IPS-NIHi11 (cell line): ENCODE measurements at regions not wholly inside any gene's neighbourhood (a gene's known extent, or its start where the extent isn't known, plus 50 kb on each side); places are given as distances from the start of the nearest gene placed in this dataset.

Experiments
- DNase-seq: peaks from one replicate; pipeline ENCODE4 v3.0.0; 2012; ENCODE audit warnings: mixed read lengths, low spot score

GRCh38 chr6:19268117-19268516, 569.1 kb upstream of the ID4 start:
- DNase-seq: no peak

DNA sequence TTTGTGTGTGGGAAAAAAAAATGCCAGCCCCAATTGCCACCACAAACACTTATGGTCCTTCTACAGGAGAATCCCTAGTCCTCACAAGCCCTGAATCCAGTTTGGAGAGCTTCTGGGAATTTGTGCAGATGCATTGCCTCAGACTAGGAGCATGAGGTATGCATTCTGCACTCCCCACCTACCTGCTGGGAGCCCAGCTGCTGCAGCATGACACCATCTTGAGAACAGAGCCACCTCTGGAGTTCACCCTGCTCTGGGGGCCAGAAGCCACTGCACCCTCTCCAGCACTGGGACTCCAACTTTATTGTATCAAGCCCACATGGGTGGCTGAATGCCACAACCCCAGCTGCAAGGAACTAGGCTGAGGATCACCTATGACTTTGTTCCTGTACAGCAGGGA, 568.5 kb upstream of the ID4 start:
- DNase-seq: no peak

DNA sequence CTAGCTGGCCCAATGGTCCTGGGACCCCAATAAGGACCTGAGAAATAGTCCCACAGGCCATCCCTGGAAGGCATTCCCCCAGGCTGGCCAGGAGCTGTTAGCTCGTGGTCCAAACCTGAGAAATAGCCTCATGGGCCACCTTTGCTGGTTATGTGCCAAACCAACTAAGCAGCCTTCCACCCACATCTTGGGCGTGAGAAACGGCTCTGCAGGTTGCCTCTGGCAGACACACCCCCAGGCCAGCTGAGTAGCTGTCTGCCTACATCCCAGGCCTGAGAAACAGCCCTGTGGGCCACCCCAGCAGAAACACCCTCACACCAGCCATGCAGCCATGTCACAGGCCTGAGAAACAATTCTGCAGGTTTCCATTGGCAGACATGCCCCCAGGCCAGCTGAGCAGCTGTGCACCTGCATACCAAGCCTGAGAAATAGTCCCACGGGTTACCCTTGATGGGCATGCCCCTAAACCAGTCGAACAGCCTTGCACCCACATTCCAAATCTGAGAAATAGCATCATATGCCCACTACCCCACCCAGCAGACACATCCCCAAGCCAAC, 567.8 kb upstream of the ID4 start:
- DNase-seq: no peak

- DNase-seq: no peak
Observed at GRCh38 chr6:19270616-19271015, 566.6 kb upstream of the ID4 start.

DNA sequence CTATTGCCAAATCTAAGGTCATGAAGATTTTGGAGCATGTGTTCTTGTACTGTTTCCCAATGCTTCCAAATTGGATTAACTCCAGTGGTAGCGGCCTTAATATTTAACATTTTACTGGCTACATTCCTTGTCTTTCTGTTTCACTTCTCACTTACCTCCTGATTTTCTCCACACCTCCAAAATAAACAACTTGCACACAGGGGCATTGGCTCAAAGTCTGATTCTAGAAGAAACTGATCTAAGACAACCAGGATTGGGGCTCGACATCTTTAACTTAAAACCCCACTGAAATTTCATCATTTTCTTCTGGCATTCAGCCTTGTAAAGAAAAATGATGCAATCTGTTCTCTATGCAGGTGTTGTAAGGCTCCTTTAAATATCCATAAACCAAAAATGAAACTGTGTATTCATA, 557.9 kb upstream of the ID4 start:
- no peak for DNase-seq

- DNase-seq: no peak
Observed at GRCh38 chr6:19287928-19288327, 549.2 kb upstream of the ID4 start.

GRCh38 chr6:19289457-19289856, 547.7 kb upstream of the ID4 start:
- no peak for DNase-seq

DNA sequence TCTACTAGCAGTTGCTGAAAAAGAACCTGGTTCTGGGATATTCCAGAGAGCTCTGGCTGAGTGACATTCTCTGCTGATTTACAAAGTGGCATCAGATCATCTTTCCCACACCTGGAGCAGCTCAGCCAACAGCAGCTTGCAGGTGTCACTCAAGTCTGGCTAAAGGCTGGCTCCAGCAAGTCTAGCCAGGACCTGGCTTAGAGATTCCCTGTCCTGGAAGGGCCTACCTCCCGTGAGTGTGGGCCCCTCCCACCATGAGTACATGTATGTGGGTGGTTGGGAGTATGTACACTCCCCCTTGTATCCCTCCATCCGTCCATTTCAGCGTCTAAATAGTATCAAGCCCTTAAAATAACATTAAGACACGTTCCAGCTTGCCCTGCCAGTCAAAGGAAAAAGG, 539.3 kb upstream of the ID4 start:
- DNase-seq: peak; percentile 50

DNA sequence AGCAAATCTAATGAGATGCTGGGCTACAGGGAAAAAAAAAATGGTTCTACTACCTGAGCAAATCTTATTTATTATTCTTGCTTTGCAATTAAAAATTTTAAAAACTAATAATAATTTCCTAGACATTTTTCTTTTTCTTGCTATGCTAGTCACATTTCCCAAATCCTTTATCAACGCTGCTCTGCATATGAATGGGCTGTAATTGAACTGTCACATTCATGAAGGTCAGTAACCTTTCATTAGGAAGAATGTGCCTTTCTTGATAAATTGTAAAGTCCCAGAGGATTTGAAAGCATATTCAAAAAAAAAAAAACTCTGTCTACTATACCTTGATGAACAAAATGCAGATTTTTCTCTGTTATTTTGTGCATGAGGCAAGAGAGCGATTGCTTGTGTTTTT, 538.7 kb upstream of the ID4 start:
- no peak for DNase-seq

- no peak for DNase-seq
Observed at GRCh38 chr6:19299129-19299528, 538.0 kb upstream of the ID4 start.

- peak; percentile 46 for DNase-seq
Observed at GRCh38 chr6:19301980-19302379, 535.2 kb upstream of the ID4 start.

GRCh38 chr6:19303383-19303782, 533.8 kb upstream of the ID4 start:
- no peak for DNase-seq

DNA sequence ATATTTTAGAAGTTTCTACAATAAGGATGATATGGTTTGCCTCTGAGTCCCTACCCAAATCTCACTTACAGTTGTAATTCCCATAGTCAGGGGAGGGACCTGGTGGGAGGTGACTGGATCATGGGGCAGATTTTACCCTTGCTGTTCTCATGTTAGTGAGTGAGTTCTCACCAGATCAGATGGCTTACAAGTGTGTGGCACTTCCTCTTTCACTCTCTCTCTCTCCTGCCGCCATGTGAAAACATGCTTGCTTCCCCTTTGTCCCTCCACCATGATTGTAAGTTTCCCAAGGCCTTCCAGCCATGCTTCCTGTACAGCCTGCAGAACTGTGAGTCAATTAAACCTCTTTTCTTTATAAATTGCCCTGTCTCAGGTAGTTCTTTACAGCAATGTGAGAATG, 527.5 kb upstream of the ID4 start:
- no peak for DNase-seq

GRCh38 chr6:19311786-19312185, 525.4 kb upstream of the ID4 start:
- DNase-seq: no peak

DNA sequence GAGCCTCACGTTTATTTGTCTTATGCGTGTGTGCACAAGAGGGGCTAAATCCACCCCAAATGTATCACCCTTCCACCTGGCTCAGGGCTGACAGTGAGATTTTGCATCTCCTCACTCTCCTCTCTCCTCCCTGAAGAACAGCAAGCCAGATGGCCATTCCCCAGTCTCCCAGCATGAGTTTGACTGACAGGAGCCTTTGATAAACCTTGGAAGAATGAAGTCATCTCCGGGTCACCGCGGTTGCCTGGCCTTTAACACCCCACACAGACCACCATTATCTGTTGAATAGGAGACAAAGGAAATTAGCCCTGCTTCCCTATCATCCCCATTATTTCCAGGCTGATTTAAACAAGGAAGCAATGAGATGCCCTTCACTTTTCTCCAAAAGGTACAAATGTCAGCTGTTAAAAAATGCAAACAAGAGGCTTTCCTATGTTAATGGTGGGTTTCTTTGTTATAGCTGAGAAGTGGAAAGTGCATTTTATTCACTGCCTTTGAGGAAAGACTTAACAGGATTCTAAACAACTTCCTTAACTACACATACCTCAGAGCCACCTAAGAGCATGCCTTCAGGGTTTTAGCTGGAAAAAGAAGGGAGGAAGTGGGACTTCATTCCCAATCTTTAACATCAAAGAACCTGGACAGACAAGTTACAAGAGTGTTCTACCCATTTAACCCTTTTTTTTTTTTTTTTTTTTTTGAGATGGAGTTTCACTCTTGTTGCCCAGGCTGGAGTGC, 524.8 kb upstream of the ID4 start:
- DNase-seq: peak; percentile 57

GRCh38 chr6:19317431-19317986, 519.7 kb upstream of the ID4 start:
- DNase-seq: no peak

GRCh38 chr6:19319005-19319404, 518.2 kb upstream of the ID4 start:
- no peak for DNase-seq

DNA sequence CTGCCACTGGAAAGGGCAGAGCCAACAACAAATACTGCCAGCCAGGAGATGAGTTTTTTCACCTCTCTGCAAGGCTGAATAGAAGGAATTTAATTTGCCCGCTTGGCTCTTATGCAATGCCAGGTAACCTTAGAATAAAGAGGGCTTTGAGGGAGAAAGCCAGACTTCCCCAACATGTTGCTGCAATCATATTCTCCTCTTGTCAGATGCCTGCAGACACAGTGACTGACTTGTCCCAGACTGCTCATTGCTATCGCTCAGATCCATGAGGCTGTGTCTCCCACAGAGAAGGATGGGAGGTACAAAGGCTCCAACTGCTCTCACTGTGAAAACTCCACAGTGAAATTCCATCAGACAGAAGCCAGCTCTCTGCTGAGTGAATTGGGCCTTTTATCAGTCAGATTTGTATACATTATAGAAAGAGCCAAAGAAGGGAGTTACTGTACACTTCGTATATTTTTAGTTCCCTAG, 517.0 kb upstream of the ID4 start:
- DNase-seq: no peak

GRCh38 chr6:19322691-19323485, 514.3 kb upstream of the ID4 start:
- no peak for DNase-seq

DNA sequence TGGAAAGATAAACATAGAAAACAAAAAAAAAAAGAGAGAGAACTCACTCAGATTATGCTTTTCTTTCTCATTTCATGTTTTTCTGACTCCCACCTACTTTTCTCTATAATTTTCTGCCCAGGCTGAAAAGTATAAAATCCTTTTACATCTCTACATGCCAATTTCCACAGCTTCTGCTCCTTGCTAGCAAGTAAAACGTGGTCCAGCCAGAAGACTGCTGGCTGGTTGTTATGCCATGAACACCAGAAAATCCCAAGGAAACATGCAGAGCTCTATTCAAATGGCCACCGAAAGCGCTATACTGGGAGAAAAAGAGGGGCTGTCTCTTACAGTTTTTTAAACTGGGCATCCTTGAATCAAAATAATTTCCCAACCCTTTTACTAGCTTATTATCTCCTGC, 512.8 kb upstream of the ID4 start:
- DNase-seq: no peak

GRCh38 chr6:19325335-19325789, 511.8 kb upstream of the ID4 start:
- DNase-seq: no peak

GRCh38 chr6:19327241-19327640, 509.9 kb upstream of the ID4 start:
- DNase-seq: no peak

DNA sequence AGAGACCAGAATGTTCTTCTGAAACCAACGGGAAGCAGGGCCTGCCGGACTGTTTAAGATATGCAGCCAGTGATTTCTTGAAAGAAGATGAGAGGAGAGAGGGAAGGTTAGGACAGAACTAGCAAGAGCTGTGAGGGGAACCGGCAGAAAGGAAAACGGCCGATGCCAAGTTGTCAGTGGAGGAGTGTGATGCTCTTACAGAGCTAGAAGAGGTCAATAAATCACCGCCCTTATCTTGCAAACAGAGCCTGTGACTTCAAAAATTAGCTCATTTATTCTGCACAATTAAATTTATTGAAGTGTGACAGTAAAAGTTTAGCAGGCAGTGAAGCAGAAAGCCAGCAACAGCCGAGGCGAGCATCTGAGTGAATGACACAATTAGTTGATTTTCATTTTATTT, 509.5 kb upstream of the ID4 start:
- no peak for DNase-seq
